ENCODE measurements at regions not wholly inside any gene's neighbourhood (a gene's known extent, or its start where the extent isn't known, plus 50 kb on each side); places are given as distances from the start of the nearest gene placed in this dataset.

- in situ Hi-C loops (cut with MboI; ENCODE audit: low sequenced_read_pairs) = no loop called here
Measured at GRCh38 chr2:224650815-224651439, 65.2 kb downstream of the CCDC195 start.

GRCh38 chr2:224647684-224648083, 62.5 kb upstream of the CUL3 start:
- in situ Hi-C loops (cut with MboI; ENCODE audit: low sequenced_read_pairs) = loop anchor here (10.0 kb wide), 1 partner anchor 293 kb away; no protein-coding TSS in a partner anchor

GRCh38 chr2:224646242-224646846, 61.2 kb upstream of the CUL3 start:
- in situ Hi-C loops (cut with MboI; ENCODE audit: low sequenced_read_pairs) = loop anchor here (10.0 kb wide), 1 partner anchor 292 kb away; no protein-coding TSS in a partner anchor

GRCh38 chr2:224645722-224646121, 60.6 kb upstream of the CUL3 start:
- in situ Hi-C loops (cut with MboI; ENCODE audit: low sequenced_read_pairs) = loop anchor here (10.0 kb wide), 1 partner anchor 291 kb away; no protein-coding TSS in a partner anchor

- in situ Hi-C loops (cut with MboI; ENCODE audit: low sequenced_read_pairs) = loop anchor here (10.0 kb wide), 1 partner anchor 286 kb away; no protein-coding TSS in a partner anchor
Measured at GRCh38 chr2:224640679-224641078, 55.5 kb upstream of the CUL3 start.

- in situ Hi-C loops (cut with MboI; ENCODE audit: low sequenced_read_pairs) = no loop called here
Measured at GRCh38 chr2:224638301-224638823, 53.2 kb upstream of the CUL3 start.

Measured in HL-60/S4 treated with phorbol 12-myristate 13-acetate at 8.2 ng/mL for 4 days and 3 days (cell line).